ENCODE measurements at regions not wholly inside any gene's neighbourhood (a gene's known extent, or its start where the extent isn't known, plus 50 kb on each side); places are given as distances from the start of the nearest gene placed in this dataset.
"Not testable (repeated sequence)": the region's sequence is repeated elsewhere in the genome, so short reads cannot be mapped to it uniquely, and the experiment has no call there.

DNA sequence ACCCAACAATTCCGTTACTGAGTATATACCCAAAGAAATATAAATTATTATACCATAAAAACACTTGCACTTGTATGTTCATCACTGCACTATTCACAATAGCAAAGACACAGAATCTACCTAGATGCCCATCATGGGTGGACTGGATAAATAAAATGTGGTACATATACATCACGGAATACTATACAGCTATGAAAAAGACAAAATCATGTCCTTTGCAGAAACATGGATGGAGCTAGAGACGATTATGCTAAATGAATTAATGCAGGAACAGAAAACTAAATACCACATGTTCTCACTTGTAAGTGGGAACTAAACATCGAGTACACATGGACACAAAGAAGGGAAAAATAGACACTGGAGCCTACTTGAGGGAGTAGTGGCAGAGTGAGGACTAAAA, 185.3 kb downstream of the PYDC2 start:
- no peak overlapping the region for H3K27ac Mint-ChIP-seq
- no peak overlapping the region for H3K4me3 Mint-ChIP-seq
- no peaks in the 10 kb centered on the region for H3K36me3 Mint-ChIP-seq (ENCODE audit: low read depth)

DNA sequence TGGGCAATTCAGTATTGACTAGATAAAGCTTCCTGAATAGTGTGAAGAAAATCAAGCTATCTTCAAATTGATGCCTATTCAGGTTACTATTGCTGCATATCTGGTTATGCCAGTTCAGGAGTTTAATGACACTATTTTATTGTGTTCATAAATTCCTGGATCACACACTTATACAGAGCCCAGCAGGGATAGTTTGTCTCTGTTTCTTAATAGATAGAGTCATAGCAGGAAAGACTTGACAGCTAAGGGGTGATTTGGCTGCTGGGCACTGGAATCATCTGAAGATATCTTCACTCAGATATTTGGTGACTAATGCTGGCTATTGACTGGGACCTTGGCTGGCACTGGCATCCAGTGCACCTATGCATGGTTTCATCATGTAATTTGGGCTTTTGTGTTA, 187.8 kb downstream of the PYDC2 start:
- no peak overlapping the region for H3K4me3 Mint-ChIP-seq
- intact Hi-C loops (cut with DNase I, micrococcal nuclease) = no loop called here
- H3K27ac Mint-ChIP-seq = no peak overlapping the region
- H3K4me1 ChIP-seq (ENCODE audit: insufficient read depth, low read length) = no peaks in the 10 kb centered on the region
- H3K27me3 ChIP-seq (ENCODE audit: control insufficient read depth in 1 of 2, insufficient read depth in 2 of 2, low read length in 2 of 2) = no peaks in the 10 kb centered on the region
- no peak for TF ChIP-seq CTCF (IDR thresholded peaks at IDR 0.05)
- no peak for DNase-seq
- CTCF ChIA-PET = no interaction called here
- no peaks in the 10 kb centered on the region for H3K36me3 Mint-ChIP-seq (ENCODE audit: low read depth)
- H3K27ac ChIP-seq (ENCODE audit: low read depth in 1 of 2, low read length in 2 of 2) = no peak overlapping the region
- POLR2A ChIA-PET = no interaction called here
- no peaks in the 10 kb centered on the region for H3K36me3 ChIP-seq (ENCODE audit: insufficient read depth, low read length)
- no peaks in the 10 kb centered on the region for H3K27me3 Mint-ChIP-seq
- H3K9me3 ChIP-seq (ENCODE audit: control insufficient read depth in 1 of 2, insufficient read depth in 1 of 2, low read length in 2 of 2) = peaks cover 0 to 5% of the 10 kb centered on the region in 2 experiments
- ATAC-seq (ENCODE audit: poor library complexity) = no peak
- no peaks in the 10 kb centered on the region for H3K4me1 Mint-ChIP-seq (ENCODE audit: low read depth)
- no peak overlapping the region for H3K4me3 ChIP-seq (ENCODE audit: low read length)
- peaks cover 13% of the 10 kb centered on the region for H3K9me3 Mint-ChIP-seq

More for the DNA sequence above, 185.3 kb downstream of the PYDC2 start:
- Mint-ChIP-seq H3K9me3 (peaks cover 10% of the 10 kb centered on the region), H3K27me3 (no peaks in the 10 kb centered on the region), H3K4me1 (ENCODE audit: low read depth) (no peaks in the 10 kb centered on the region)
- ATAC-seq (ENCODE audit: poor library complexity) (no peak), DNase-seq (no peak)
- POLR2A ChIA-PET = no interaction called here
- peaks cover 0 to 19% of the 10 kb centered on the region in 2 experiments for H3K9me3 ChIP-seq (ENCODE audit: control insufficient read depth in 1 of 2, insufficient read depth in 1 of 2, low read length in 2 of 2)
- H3K4me3 ChIP-seq (ENCODE audit: low read length) = no peak overlapping the region
- no peak overlapping the region for H3K27ac ChIP-seq (ENCODE audit: low read depth in 1 of 2, low read length in 2 of 2)
- H3K36me3 ChIP-seq (ENCODE audit: insufficient read depth, low read length) = no peaks in the 10 kb centered on the region
- intact Hi-C loops (cut with DNase I, micrococcal nuclease) = no loop called here
- H3K27me3 ChIP-seq (ENCODE audit: control insufficient read depth in 1 of 2, insufficient read depth in 2 of 2, low read length in 2 of 2) = no peaks in the 10 kb centered on the region
- CTCF ChIA-PET = no interaction called here
- no peaks in the 10 kb centered on the region for H3K4me1 ChIP-seq (ENCODE audit: insufficient read depth, low read length)
- no peak for TF ChIP-seq CTCF (IDR thresholded peaks at IDR 0.05)

DNA sequence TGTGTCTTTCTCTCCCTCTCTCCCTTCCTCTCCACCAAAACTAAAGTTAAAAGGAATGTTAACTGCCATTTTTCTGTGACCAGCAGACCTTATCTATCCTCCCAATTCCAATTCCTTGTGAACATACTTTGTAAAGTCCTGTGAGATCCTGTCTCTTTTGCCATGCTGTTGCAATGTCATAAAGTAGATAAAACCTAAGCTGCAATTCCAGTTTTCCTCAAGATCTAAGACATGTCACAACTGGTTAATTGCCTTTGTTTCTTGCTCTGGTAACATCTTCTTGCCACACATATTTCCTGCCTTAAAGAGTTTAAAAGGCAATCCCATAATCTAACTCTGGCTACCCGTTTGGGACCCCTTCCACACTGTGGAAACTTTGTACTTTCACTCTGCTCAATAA, 188.7 kb downstream of the PYDC2 start:
- H3K4me3 Mint-ChIP-seq = no peak overlapping the region
- H3K27ac ChIP-seq (ENCODE audit: low read depth in 1 of 2, low read length in 2 of 2) = no peak overlapping the region
- ATAC-seq (ENCODE audit: poor library complexity) (no peak), DNase-seq (no peak)
- no peak overlapping the region for H3K4me3 ChIP-seq (ENCODE audit: low read length)
- no peak for TF ChIP-seq CTCF (IDR thresholded peaks at IDR 0.05)
- H3K9me3 ChIP-seq (ENCODE audit: control insufficient read depth in 1 of 2, insufficient read depth in 1 of 2, low read length in 2 of 2) = peaks cover 0 to 5% of the 10 kb centered on the region in 2 experiments
- H3K27me3 Mint-ChIP-seq = no peaks in the 10 kb centered on the region
- intact Hi-C loops (cut with DNase I, micrococcal nuclease) = no loop called here
- no peak overlapping the region for H3K27ac Mint-ChIP-seq
- POLR2A ChIA-PET = no interaction called here
- H3K4me1 Mint-ChIP-seq (ENCODE audit: low read depth) = no peaks in the 10 kb centered on the region
- H3K27me3 ChIP-seq (ENCODE audit: control insufficient read depth in 1 of 2, insufficient read depth in 2 of 2, low read length in 2 of 2) = no peaks in the 10 kb centered on the region
- no peaks in the 10 kb centered on the region for H3K36me3 Mint-ChIP-seq (ENCODE audit: low read depth)
- no peaks in the 10 kb centered on the region for H3K36me3 ChIP-seq (ENCODE audit: insufficient read depth, low read length)
- H3K4me1 ChIP-seq (ENCODE audit: insufficient read depth, low read length) = no peaks in the 10 kb centered on the region
- CTCF ChIA-PET = no interaction called here
- H3K9me3 Mint-ChIP-seq = peaks cover 13% of the 10 kb centered on the region

DNA sequence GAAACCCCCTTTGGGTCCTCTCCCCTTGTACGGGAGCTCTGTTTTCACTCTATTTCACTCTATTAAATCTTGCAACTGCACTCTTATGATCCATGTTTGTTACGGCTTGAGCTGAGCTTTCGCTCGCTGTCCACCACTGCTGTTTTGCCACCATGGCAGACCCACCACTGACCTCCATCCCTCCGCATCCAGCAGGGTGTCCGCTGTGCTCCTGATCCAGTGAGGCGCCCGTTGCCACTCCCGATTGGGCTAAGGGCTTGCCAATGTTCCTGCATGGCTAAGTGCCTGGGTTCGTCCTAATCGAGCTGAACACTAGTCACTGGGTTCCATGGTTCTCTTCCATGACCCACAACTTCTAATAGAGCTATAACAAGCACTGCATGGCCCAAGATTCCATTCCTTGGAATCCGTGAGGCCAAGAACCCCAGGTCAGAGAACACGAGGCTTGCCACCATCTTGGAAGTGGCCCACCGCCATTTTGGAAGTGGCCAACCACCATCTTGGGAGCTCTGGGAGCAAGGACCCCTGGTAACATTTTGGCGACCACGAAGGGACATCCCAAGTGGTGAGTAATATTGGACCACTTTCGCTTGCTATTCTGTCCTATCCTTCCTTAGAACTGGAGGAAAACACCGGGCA, 197.9 kb downstream of the PYDC2 start:
- H3K36me3 Mint-ChIP-seq (ENCODE audit: low read depth); H3K27ac ChIP-seq (ENCODE audit: low read depth in 1 of 2, low read length in 2 of 2); H3K27me3 Mint-ChIP-seq; H3K4me1 ChIP-seq (ENCODE audit: insufficient read depth, low read length); H3K27ac Mint-ChIP-seq; CTCF ChIA-PET; H3K36me3 ChIP-seq (ENCODE audit: insufficient read depth, low read length); H3K27me3 ChIP-seq (ENCODE audit: control insufficient read depth in 1 of 2, insufficient read depth in 2 of 2, low read length in 2 of 2); DNase-seq; POLR2A ChIA-PET; ATAC-seq (ENCODE audit: poor library complexity); H3K9me3 ChIP-seq (ENCODE audit: control insufficient read depth in 1 of 2, insufficient read depth in 1 of 2, low read length in 2 of 2); H3K4me3 ChIP-seq (ENCODE audit: low read length); H3K4me3 Mint-ChIP-seq; intact Hi-C loops (cut with DNase I, micrococcal nuclease); H3K4me1 Mint-ChIP-seq (ENCODE audit: low read depth); H3K9me3 Mint-ChIP-seq: not testable (repeated sequence)

- H3K27ac ChIP-seq (ENCODE audit: low read depth in 1 of 2, low read length in 2 of 2); H3K4me3 Mint-ChIP-seq; H3K4me1 Mint-ChIP-seq (ENCODE audit: low read depth); DNase-seq; H3K4me3 ChIP-seq (ENCODE audit: low read length); H3K36me3 Mint-ChIP-seq (ENCODE audit: low read depth); H3K27me3 ChIP-seq (ENCODE audit: control insufficient read depth in 1 of 2, insufficient read depth in 2 of 2, low read length in 2 of 2); ATAC-seq (ENCODE audit: poor library complexity); H3K27ac Mint-ChIP-seq; H3K36me3 ChIP-seq (ENCODE audit: insufficient read depth, low read length); intact Hi-C loops (cut with DNase I, micrococcal nuclease); H3K4me1 ChIP-seq (ENCODE audit: insufficient read depth, low read length); POLR2A ChIA-PET; H3K9me3 ChIP-seq (ENCODE audit: control insufficient read depth in 1 of 2, insufficient read depth in 1 of 2, low read length in 2 of 2); CTCF ChIA-PET; H3K9me3 Mint-ChIP-seq; H3K27me3 Mint-ChIP-seq: not testable (repeated sequence)
Measured at GRCh38 chr3:191662150-191662549, 201.2 kb downstream of the PYDC2 start.
